Astrocyte (in vitro differentiated cells and primary cell): ENCODE measurements at regions not wholly inside any gene's neighbourhood (a gene's known extent, or its start where the extent isn't known, plus 50 kb on each side); places are given as distances from the start of the nearest gene placed in this dataset.

Source experiments
- EZH2 ChIP-seq: IDR thresholded peaks from 2 replicates; pipeline ENCODE4 v1.6.1; 2012; ENCODE audit warnings: mild to moderate bottlenecking, low read length, inconsistent platforms; ENCODE audit not compliant: insufficient read depth
- TF ChIP-seq, protein P1 (sequence below): IDR thresholded peaks from 2 replicates; pipeline ENCODE4 v1.5.1; 2011; ENCODE audit warnings: low read depth, mild to moderate bottlenecking, inconsistent platforms, low read length, moderate library complexity; ENCODE audit not compliant: insufficient read depth

- TF ChIP-seq, protein P1, sequence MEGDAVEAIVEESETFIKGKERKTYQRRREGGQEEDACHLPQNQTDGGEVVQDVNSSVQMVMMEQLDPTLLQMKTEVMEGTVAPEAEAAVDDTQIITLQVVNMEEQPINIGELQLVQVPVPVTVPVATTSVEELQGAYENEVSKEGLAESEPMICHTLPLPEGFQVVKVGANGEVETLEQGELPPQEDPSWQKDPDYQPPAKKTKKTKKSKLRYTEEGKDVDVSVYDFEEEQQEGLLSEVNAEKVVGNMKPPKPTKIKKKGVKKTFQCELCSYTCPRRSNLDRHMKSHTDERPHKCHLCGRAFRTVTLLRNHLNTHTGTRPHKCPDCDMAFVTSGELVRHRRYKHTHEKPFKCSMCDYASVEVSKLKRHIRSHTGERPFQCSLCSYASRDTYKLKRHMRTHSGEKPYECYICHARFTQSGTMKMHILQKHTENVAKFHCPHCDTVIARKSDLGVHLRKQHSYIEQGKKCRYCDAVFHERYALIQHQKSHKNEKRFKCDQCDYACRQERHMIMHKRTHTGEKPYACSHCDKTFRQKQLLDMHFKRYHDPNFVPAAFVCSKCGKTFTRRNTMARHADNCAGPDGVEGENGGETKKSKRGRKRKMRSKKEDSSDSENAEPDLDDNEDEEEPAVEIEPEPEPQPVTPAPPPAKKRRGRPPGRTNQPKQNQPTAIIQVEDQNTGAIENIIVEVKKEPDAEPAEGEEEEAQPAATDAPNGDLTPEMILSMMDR: peak; percentile 64
- no peak for TF ChIP-seq EZH2
Observed at GRCh38 chr17:6910987-6911603, 79.6 kb upstream of the TEKT1 start.
